Keratinocyte (primary cell): ENCODE measurements at regions not wholly inside any gene's neighbourhood (a gene's known extent, or its start where the extent isn't known, plus 50 kb on each side); places are given as distances from the start of the nearest gene placed in this dataset.

Source experiments
- CTCF ChIP-seq, 3 experiments: IDR thresholded peaks in 1 of 3; conservative IDR thresholded peaks in 1 of 3; optimal IDR thresholded peaks in 1 of 3; 2 replicates in 2 of 3; 3 replicates in 1 of 3; pipeline versions ENCODE3 to v1.5.1; 2011; ENCODE audit warnings: low read length in 3 of 3, mild to moderate bottlenecking in 3 of 3, moderate library complexity in 2 of 3, control low read depth in 1 of 3, inconsistent platforms in 1 of 3; ENCODE audit not compliant: insufficient read depth in 2 of 3; ENCODE audit errors: extremely low read depth in 1 of 3
- EZH2 ChIP-seq: IDR thresholded peaks from one replicate; pipeline ENCODE4 v1.6.1; 2012; ENCODE audit warnings: inconsistent platforms, mild to moderate bottlenecking, low read length, moderate library complexity

- no peak for TF ChIP-seq CTCF (optimal IDR thresholded peaks at IDR 0.05 in 1 of 3, IDR thresholded peaks at IDR 0.05 in 1 of 3, conservative IDR thresholded peaks at IDR 0.05 in 1 of 3; ENCODE audit: extremely low read depth in 1 of 3, insufficient read depth in 2 of 3, low read length in 3 of 3)
- no peak for TF ChIP-seq EZH2
Measured at GRCh38 chr3:117005274-117005673, 295.7 kb downstream of the TUSC7 start.
